ENCODE measurements at regions not wholly inside any gene's neighbourhood (a gene's known extent, or its start where the extent isn't known, plus 50 kb on each side); places are given as distances from the start of the nearest gene placed in this dataset.

- Histone ChIP-seq H3K27me3 (ENCODE audit: control insufficient read depth, insufficient read depth, low read length) (no peaks in the 10 kb centered on the region), H3K4me3 (ENCODE audit: low read depth, low read length) (no peak overlapping the region), H3K36me3 (ENCODE audit: control insufficient read depth, insufficient read depth, low read length) (no peaks in the 10 kb centered on the region)
- ChIA-PET POLR2A (no interaction called here), CTCF (no interaction called here)
- DNase-seq (ENCODE audit: low read depth), result no peak
- TF ChIP-seq, protein P1, sequence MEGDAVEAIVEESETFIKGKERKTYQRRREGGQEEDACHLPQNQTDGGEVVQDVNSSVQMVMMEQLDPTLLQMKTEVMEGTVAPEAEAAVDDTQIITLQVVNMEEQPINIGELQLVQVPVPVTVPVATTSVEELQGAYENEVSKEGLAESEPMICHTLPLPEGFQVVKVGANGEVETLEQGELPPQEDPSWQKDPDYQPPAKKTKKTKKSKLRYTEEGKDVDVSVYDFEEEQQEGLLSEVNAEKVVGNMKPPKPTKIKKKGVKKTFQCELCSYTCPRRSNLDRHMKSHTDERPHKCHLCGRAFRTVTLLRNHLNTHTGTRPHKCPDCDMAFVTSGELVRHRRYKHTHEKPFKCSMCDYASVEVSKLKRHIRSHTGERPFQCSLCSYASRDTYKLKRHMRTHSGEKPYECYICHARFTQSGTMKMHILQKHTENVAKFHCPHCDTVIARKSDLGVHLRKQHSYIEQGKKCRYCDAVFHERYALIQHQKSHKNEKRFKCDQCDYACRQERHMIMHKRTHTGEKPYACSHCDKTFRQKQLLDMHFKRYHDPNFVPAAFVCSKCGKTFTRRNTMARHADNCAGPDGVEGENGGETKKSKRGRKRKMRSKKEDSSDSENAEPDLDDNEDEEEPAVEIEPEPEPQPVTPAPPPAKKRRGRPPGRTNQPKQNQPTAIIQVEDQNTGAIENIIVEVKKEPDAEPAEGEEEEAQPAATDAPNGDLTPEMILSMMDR (IDR thresholded peaks at IDR 0.05; ENCODE audit: insufficient read depth, low read depth, low read length), result no peak
Measured at GRCh38 chr12:125518074-125518473, 452.8 kb downstream of the AACS start.

DNA sequence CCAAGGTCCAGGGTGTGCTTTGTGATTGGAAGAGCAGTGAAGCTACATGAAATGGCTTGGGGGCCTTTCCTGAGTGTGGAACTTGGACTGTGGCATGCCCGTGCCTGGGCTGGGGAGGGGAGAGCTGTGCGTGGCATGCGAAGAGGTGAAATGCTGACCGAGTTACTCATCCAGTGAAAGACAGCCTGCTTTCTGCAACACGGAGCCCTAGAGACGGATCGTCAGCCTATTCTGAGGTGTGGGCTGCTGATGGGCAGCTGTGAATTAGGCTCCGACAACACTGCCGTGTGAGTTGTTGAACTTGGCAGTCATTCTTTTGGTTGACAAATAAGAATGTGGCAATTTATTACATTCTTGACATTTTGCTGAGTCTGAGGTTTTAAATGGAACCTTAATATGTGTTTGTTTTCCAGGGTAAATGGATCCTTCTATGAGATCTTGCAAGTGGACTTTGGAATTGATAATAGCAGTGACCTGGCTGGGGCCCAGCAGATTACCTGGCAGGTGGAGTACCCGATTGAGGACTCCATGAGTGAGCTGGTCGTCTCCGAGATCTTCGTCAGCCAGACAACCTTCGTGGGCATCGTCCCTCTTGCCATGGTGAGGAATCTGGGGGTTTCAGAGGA is 453.9 kb downstream of the AACS start:
- CTCF ChIA-PET, result no interaction called here
- TF ChIP-seq, protein P1 (IDR thresholded peaks at IDR 0.05; ENCODE audit: insufficient read depth, low read depth, low read length), result no peak
- Histone ChIP-seq H3K4me3 (ENCODE audit: low read depth, low read length) (no peak overlapping the region), H3K27me3 (ENCODE audit: control insufficient read depth, insufficient read depth, low read length) (no peaks in the 10 kb centered on the region), H3K36me3 (ENCODE audit: control insufficient read depth, insufficient read depth, low read length) (no peaks in the 10 kb centered on the region)
- DNase-seq (ENCODE audit: low read depth), result no peak
- POLR2A ChIA-PET, result no interaction called here

DNA sequence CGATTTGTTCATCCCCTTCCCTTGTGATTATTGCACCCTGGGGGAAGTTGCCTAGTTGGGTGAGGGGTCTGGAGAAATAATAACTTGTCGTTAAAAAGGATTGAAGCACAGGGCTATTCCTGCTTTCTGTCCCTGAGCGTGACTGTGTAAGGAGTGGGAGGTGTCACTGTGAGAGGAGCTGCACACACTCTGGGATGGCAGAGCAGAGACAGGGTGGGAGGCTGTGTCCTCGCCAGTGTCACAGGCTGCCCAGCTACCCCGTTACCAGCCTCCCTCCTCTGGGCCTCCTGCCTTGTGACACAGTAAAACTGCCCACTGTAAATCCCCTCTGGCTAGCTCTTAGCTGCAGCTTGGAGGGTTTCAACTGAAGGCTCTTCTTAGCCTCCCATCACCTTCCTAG is 460.6 kb downstream of the AACS start:
- ChIA-PET CTCF (no interaction called here), POLR2A (no interaction called here)
- TF ChIP-seq, protein P1 (IDR thresholded peaks at IDR 0.05; ENCODE audit: insufficient read depth, low read depth, low read length), result no peak
- H3K4me3 ChIP-seq (ENCODE audit: low read depth, low read length), result no peak overlapping the region
- no peak for DNase-seq (ENCODE audit: low read depth)
- H3K36me3 ChIP-seq (ENCODE audit: control insufficient read depth, insufficient read depth, low read length), result no peaks in the 10 kb centered on the region
- H3K27me3 ChIP-seq (ENCODE audit: control insufficient read depth, insufficient read depth, low read length), result no peaks in the 10 kb centered on the region

DNA sequence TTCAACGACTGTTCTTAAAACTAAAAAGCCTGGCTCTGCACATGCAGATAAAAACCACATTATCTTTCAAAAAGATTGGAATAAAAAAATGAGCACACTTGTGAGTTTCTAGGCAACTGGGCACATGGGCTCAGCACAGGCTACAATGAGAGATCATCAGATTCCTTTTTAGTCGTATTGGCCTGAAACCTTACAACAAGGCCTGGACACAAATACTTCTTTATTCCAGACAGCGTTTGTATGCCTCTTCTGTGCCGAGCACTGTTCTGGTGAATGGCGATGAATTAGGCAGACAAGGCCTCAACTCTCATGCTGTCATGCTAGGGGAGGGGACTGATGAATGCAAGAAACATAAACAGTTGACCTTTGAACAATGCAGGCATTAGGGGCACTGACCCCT is 463.0 kb downstream of the AACS start:
- Histone ChIP-seq H3K27me3 (ENCODE audit: control insufficient read depth, insufficient read depth, low read length) (no peaks in the 10 kb centered on the region), H3K36me3 (ENCODE audit: control insufficient read depth, insufficient read depth, low read length) (no peaks in the 10 kb centered on the region), H3K4me3 (ENCODE audit: low read depth, low read length) (no peak overlapping the region)
- CTCF ChIA-PET, result no interaction called here
- POLR2A ChIA-PET, result no interaction called here
- TF ChIP-seq, protein P1 (IDR thresholded peaks at IDR 0.05; ENCODE audit: insufficient read depth, low read depth, low read length), result no peak
- DNase-seq (ENCODE audit: low read depth), result no peak

- Histone ChIP-seq H3K27me3 (ENCODE audit: control insufficient read depth, insufficient read depth, low read length) (no peaks in the 10 kb centered on the region), H3K4me3 (ENCODE audit: low read depth, low read length) (no peak overlapping the region), H3K36me3 (ENCODE audit: control insufficient read depth, insufficient read depth, low read length) (no peaks in the 10 kb centered on the region)
- ChIA-PET CTCF (no interaction called here), POLR2A (no interaction called here)
- TF ChIP-seq, protein P1 (IDR thresholded peaks at IDR 0.05; ENCODE audit: insufficient read depth, low read depth, low read length), result no peak
- no peak for DNase-seq (ENCODE audit: low read depth)
Measured at GRCh38 chr12:125530201-125530600, 465.0 kb downstream of the AACS start.
